Posterior vena cava (tissue), 2 donors: ENCODE measurements at regions not wholly inside any gene's neighbourhood (a gene's known extent, or its start where the extent isn't known, plus 50 kb on each side); places are given as distances from the start of the nearest gene placed in this dataset.

ENCODE experiments used
- DNase-seq: peaks from one replicate; pipeline ENCODE4 v3.0.0-alpha.2; 2020; ENCODE audit warnings: low spot score
- intact Hi-C, 2 donors: fragments of 100-400 bp; cut with DNase I; formaldehyde crosslinking; loops; one replicate each; pipeline versions ENCODE4 v1.14.1 to v1.14.2; 2022 to 2023
- donor health status: DM: yes; HTN: yes; CAD: no.
- donor health status: DM: yes; HTN: yes; CAD: no.

DNA sequence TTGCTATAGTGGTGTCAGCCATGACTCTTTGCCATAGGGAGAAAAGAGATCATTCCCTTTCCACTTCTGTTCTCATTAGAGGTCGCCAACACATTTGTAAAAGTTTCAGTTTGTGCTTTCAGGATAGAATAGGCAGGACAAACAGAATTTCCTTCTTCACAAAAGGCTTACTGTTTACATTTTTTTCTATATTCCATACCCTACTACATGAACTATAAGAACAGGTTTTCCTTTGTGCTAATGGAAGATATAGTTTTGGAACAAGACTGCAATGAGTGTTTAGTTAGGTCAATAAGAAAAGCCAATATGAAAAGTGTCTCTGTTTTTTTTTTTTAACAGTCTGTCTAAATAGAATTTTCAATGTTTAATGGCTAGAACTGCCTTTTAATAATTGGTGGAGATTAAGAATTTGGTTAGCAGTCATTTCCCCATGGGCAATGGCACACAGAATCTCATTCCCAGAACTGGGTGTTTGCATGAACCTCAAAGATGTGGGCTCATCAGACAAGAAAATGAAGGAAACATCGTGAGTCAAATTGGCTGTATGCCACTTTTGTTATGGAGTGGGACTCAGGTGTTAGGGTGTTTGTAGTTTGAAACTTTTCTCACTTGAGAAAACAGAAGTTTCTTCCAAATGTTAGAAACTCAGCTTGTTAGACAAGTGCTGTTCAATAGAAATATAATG is 75.2 kb upstream of the PRLR start:
- intact Hi-C loops, result no loop called here
- no peak for DNase-seq

DNA sequence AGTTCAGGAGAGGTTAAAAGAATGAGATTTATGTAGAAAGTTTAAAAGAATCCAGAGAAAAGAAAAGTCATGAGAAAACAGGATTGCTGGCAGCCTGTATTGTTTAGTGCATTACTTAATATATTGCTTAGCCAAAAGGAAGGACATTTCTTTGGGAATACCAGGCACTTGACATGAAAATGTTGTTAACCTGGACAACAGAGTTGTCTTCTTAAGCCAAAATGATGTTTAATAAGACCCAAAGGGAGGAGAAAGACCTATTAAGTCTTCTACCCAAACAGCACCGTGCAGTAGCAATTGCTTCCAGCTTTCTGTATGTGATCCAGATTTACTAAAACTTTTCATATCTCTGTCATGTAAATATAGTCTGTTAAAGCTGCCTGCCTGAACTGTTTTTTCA is 74.0 kb upstream of the PRLR start:
- no peak for DNase-seq
- intact Hi-C loops, result no loop called here

DNA sequence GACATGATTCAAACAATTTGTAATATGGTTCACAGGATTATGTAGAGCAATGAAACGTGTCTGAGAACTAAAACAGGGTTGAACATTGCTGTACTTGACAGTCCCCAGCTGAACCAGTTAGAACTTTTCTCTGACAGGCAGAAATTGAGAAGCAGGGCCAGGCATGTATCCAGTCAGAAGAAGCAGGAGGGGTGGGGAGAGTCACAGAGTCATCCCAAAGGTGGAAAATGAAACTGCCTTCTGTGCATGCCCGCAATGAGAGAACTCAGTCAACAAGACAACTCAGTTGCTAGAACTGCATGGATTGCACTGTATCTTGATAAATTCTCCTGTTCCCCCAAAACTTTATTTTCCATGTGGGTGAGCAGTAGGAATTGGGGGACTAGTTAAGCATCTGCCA is 72.9 kb upstream of the PRLR start:
- intact Hi-C loops, result no loop called here

DNA sequence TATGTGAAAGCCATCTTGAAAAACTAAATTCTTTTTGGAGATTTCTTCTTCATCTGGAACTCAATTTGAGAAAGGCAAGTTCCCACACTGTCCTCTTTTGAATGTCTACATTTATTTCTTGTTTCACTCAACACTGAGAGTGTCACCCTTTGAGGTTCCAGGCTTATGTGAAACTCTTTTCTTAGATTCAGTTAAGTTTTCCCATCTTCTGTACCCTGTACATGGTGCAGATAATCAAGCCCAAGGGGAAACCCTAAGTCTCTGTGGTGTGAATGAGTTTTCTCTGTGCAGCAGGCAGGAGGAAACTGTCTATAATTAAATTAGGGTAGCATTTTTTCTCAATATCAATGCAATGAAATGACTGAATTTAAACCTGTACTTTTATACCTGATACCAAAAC is 72.3 kb upstream of the PRLR start:
- DNase-seq, result no peak
- intact Hi-C loops, result no loop called here

More for the DNA sequence above, 72.9 kb upstream of the PRLR start:
- no peak for DNase-seq

DNA sequence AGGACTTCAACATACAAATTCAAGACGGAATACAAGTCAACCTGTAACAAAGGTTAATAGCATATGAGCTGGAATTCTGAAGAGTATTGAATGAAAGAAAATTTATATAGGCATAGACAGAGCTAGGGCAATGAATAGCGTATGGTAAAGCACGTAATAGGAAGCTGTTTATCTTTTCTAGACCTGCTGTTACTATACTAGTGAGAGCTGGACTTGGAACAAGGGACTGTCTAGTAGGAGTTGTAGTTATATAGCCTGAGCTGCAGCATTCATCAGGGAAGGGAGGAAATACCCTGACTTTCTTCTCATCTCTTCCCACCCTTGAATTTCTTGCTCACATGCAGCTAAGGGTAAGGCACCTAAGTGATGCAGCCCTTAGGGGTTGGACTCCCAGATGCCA is 67.5 kb upstream of the PRLR start:
- intact Hi-C loops, result no loop called here
- DNase-seq, result no peak

GRCh38 chr5:35294976-35295375 is 64.7 kb upstream of the PRLR start:
- no peak for DNase-seq
- intact Hi-C loops, result no loop called here

DNA sequence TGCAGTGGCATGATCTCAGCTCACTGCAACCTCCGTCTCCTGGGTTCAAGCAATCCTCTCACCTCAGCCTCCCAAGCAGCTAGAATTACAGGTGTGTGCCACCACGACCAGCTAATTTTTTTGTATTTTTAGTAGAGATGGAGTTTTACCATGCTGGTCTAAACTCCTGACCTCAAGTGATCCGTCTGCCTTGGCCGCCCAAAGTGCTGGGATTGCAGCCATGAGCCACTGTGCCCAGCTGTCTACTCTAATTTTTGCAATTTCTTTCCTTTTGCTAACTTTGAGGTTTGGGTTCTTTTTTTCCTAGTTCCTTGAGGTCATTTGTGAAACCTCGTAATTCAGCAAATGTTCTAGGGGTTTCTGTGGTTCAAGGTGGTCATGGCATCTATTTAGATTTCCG is 63.7 kb upstream of the PRLR start:
- intact Hi-C loops, result no loop called here

DNA sequence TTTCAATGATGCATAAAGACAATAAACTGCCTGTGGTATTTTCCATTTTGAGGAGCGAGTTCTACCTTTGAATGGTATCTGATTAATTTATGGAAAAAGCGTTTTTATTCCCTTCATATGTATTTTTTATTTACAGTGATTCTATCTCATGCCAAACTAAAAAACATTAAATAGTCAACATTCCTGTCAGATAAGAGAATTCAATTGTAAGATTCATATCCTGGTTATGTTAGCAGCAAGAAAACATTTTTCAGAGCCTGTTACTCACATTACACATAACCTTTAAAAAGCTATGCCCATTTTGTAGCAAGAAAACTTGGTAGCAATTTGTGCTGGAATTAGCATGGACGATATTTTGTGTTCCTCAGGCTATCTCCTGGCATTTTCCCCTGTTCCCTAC is 55.1 kb upstream of the PRLR start:
- intact Hi-C loops, result no loop called here
- no peak for DNase-seq

More for the DNA sequence above, 63.7 kb upstream of the PRLR start:
- no peak for DNase-seq

GRCh38 chr5:35285011-35285410 is 54.7 kb upstream of the PRLR start:
- DNase-seq, result no peak
- intact Hi-C loops, result no loop called here

GRCh38 chr5:35284364-35284763 is 54.1 kb upstream of the PRLR start:
- intact Hi-C loops, result no loop called here
- no peak for DNase-seq

DNA sequence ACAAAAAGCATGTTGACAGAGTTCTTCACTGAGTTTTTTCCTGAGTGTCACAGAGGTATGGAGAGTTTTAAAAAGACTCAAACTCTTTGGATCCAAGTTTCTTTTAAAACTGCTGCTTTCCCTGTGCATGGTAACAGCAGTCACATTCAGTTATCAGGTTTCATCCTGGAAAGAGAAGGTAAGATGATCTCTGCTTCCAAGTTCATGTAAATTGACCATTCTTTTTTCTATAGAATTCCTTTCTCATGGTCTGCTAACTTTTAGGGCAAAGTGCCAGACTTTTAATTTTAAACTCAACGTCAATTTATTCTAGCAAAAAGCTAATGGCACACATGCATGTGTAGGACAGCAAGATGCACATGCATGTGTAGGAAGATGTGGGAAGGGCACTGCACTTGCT is 52.5 kb upstream of the PRLR start:
- intact Hi-C loops, result no loop called here
- DNase-seq, result no peak

- no peak for DNase-seq
- intact Hi-C loops, result no loop called here
These were observed 51.3 kb upstream of the PRLR start for GRCh38 chr5:35281613-35282012.
